Stimulated activated CD8-positive, alpha-beta memory T cell treated with anti-CD3 and anti-CD28 coated beads, Interleukin-15, amount 100 ng/mL, for 1 hour (primary cell): ENCODE measurements at regions not wholly inside any gene's neighbourhood (a gene's known extent, or its start where the extent isn't known, plus 50 kb on each side); places are given as distances from the start of the nearest gene placed in this dataset.

Experiments used
- DNase-seq: peaks from one replicate; pipeline ENCODE4 v3.0.0-alpha.2; 2020; ENCODE audit warnings: low read depth

GRCh38 chr13:105602956-105603670 lies 932.3 kb downstream of the EFNB2 start:
- DNase-seq: no peak

DNA sequence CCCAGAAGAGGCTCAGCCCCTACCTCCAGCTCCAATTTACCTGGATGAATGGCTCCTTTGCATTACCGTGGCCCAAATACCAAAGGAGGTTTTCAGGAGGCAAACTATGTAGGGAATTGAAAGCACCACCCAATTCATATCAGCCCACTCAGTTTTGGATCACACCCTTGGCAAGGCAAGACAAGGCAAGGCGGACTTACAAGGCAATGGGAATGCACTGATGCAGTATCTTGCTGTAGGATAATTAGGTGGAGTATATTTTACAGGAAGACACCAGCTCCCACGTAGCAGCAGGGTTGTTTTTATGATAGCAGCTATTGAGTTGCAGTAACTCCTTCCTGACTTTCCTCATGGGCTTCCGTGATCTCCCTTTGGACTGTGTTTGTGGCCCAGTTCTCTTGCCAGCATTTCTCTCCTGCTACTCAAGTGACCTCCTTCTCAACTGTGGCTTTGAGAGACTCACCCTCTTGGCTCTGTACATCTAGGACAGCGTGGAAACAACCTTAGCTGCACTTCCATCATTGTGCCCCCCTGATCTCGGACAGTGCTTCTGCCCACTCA lies 935.9 kb downstream of the EFNB2 start:
- DNase-seq: no peak

- DNase-seq: no peak
These were observed 936.9 kb downstream of the EFNB2 start for GRCh38 chr13:105598529-105598928.

DNA sequence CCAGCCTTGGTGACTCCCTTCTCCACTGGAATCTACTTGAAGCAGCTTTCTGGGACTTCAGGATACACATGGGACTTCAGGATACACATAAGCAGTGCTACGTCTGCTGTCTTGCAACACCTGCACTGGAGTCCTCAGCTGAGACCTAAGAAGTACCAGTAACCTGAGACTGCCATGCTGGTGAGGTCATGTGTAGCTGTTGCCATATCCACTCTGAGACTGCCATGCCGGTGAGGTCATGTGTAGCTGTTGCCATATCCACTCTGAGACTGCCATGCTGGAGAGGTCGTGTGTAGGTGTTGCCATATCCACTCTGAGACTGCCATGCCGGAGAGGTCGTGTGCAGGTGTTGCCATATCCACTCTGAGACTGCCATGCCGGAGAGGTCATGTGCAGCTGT lies 937.9 kb downstream of the EFNB2 start:
- no peak for DNase-seq

DNA sequence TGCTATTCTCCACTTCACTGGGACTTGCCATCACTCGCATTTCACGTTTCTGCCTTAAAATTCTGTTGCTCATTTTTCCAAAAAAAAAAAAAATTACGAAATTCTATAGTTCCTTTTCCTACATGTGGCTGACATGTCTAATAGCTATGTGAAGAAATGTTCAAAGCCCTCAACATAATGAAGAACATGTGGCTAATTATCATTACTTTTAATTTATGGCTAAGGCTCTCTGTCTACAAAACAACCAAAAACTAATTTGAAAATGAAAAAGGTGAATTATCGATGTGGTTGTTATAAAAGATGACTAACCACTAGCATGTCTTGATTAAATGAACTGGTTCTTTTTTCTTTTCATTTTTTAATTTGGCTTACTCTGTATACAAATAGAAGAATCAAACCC lies 940.0 kb downstream of the EFNB2 start:
- DNase-seq: no peak

GRCh38 chr13:105591277-105591676 lies 944.2 kb downstream of the EFNB2 start:
- DNase-seq: no peak

DNA sequence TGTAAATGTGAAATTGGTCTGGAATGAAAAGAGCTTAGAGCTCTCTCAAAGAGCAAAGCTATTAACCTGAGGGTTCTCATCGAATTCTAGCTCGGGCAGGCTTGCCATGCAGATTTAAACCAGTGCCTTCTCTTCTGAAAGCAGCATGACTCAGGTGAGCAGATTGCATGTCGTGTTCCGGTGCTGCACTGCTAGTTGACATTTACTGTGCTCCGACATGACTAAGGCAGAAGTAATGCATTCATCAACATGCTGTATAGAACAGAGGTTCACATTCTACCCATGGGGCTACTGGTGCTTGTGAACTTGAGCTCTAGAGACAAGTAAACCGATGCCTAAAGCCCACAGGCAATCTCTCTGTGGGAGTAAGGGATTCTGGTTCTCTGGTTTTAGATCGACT lies 947.7 kb downstream of the EFNB2 start:
- no peak for DNase-seq

DNA sequence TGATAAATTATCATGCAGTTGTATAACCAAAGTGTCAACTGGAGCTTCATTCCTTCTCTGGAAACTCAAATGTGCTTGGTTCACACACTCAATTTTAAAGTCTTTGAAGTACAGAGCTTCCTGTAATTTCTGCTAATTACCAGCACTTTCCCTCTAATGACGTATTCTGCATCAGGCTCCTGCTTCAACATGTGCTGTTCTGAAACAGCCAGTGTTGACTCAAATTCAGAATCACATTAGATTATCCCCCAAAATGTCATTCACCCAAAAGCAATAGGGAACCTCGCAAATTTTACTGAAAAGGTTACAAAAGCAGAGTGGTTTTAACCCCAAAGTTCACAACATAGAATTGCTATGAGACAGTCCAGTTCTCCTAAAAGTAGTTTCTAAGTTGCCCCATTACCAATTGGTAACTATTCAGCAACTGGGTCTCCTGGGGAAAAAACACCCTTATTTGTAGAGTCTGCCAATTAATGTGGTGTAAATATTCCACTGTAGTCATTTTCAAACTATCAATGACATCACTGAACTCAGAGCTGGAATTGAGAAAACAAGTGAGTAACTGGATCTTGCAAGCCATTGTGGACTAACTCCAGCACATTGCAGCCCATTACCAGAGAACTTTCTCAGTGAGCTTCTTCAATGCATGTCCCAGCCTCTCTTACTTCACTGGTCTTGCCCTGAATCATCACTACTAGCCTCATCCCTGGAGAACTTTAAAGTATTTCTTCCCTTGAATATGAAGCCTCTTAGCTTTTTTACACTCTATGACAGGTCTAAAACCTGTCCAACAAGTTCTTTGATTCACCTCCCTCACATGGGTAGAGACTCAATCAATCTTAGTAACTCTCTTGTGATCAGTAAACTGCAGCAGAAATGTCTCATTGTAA lies 955.4 kb downstream of the EFNB2 start:
- no peak for DNase-seq

- no peak for DNase-seq
These were observed 962.3 kb downstream of the EFNB2 start for GRCh38 chr13:105573136-105573535.

GRCh38 chr13:105572401-105572800 lies 963.1 kb downstream of the EFNB2 start:
- DNase-seq: no peak

DNA sequence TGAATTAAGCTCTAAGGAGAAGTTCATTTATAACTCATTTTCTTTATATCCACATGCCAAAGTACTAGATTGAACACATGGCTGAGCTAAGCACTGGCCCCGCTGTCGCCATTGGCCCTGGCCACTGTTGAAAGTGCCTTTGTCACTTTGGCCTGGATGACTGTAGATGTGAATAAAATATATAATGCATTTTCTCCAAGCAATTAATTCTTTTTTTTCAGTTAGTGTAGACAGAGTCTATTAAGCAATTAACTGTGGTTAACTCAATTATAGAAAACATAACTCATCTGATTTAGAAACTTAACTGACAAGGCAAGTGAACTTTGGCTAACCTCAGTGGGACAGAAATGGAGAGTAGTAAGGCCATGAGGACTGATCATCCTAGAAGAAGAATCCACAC lies 965.6 kb downstream of the EFNB2 start:
- no peak for DNase-seq

GRCh38 chr13:105567951-105568525 lies 967.4 kb downstream of the EFNB2 start:
- DNase-seq: no peak

DNA sequence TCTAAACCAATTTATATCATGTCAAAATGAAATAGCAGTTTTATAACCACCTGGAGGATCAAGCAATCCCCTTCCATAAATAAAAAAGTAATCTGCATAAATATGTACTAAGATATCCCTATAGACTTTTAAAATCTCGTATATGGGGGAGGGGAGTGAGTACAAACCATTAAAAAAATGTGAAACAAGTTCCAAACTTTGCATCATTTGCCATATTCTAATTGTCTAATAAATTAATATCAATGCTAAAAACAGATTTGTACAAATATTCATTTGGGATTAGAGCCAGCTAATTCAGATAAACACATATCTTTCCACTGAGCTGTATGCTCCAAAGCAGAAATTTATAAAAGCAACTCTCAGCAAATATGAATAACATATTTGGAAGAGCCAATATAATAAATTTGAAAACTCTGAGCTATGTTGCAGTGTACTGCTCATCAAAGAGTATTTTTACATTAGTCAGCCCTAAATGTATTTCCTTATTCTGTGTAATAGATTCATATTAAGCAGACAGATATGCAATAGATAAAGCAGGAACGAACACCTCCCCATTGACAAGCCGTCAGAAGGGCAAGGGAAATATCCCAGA lies 970.2 kb downstream of the EFNB2 start:
- DNase-seq: no peak

DNA sequence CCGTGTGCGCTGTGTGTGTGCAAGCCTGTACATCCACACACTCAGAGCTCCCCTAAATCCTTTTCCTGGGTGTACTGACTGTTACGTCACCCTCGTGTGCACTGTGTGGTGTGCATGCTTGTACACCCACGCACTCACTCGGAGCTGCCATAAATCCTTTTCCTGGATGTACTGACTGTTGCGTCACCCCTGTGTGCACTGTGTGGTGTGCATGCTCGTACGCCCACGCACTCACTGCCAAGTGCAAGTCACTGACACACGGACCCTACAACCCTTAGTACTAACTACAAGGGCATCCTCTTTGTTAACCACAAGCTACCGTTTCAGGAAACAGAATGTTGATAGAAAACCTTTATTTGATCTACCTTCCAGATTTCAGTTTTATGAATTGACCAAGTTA lies 983.4 kb downstream of the EFNB2 start:
- DNase-seq: no peak

- DNase-seq: no peak
These were observed 987.6 kb downstream of the EFNB2 start for GRCh38 chr13:105547851-105548250.

- no peak for DNase-seq
These were observed 989.7 kb downstream of the EFNB2 start for GRCh38 chr13:105545811-105546210.

GRCh38 chr13:105543742-105544141 lies 991.7 kb downstream of the EFNB2 start:
- DNase-seq: no peak

DNA sequence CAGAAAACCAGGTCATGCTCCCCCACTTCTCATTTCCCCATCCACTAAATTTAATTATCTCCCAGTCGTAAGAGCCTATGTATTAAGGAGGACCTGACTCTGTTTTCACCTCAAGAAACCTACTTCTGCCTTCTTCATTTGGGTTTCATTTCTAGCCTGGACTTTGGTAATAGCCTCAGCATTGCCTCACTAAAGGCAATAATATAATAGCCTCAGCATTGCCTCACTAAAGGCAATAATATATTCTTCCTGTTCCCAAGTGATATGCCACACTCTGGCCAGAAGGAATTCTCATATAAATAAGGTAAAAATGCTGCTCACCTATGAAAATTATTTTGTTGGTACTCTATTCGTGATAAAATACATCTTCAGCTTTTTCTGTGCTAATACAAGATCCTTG lies 993.9 kb downstream of the EFNB2 start:
- DNase-seq: no peak

- DNase-seq: no peak
These were observed 997.1 kb downstream of the EFNB2 start for GRCh38 chr13:105538346-105538745.

- no peak for DNase-seq
These were observed 998.3 kb downstream of the EFNB2 start for GRCh38 chr13:105537113-105537512.

DNA sequence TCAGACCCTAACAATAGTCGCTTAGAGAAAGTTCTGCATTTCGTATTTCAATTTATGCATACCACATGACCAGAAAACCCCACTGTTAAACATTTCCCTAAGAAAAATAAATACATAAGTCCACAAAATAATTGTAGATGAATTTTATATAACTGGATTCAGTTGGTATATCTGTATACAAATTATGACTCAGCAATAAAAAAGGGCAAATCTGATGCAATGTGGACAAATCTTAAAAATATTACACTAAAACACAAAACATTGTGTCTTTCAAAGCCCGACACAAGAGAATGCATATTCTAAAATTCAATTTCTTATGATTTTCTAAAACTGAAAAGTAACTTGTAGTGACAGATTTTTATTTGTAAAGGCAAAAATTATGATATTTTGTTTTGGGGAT lies 1005.0 kb downstream of the EFNB2 start:
- no peak for DNase-seq

- no peak for DNase-seq
These were observed 1008.3 kb downstream of the EFNB2 start for GRCh38 chr13:105527127-105527526.
